Smooth muscle cell (in vitro differentiated cells): ENCODE measurements at regions not wholly inside any gene's neighbourhood (a gene's known extent, or its start where the extent isn't known, plus 50 kb on each side); places are given as distances from the start of the nearest gene placed in this dataset.
"Not testable (repeated sequence)": the region's sequence is repeated elsewhere in the genome, so short reads cannot be mapped to it uniquely, and the experiment has no call there.

Experiments used
- DNase-seq: peaks from one replicate; lab custom pipeline; 2025; ENCODE audit not compliant: unreplicated experiment; lab: John Stamatoyannopoulos, UW
- H2AFZ ChIP-seq: fragments of 200-600 bp; sonication (generic); 2 replicates; pipeline ENCODE4 v1.6.0; 2016; ENCODE audit warnings: antibody characterized with exemption, low read depth, mild to moderate bottlenecking
- H3F3A ChIP-seq: fragments of 200-600 bp; sonication (generic); 2 replicates; pipeline ENCODE4 v1.6.0; 2017; ENCODE audit warnings: antibody characterized with exemption, low read depth
- H3K27ac ChIP-seq: fragments of 200-600 bp; sonication (generic); 2 replicates; pipeline ENCODE4 v1.5.1; 2016; ENCODE audit warnings: low read depth, mild to moderate bottlenecking
- H3K27me3 ChIP-seq: fragments of 200-600 bp; sonication (generic); 2 replicates; pipeline ENCODE4 v1.6.1; 2016; ENCODE audit warnings: low read depth, mild to moderate bottlenecking
- H3K36me3 ChIP-seq: fragments of 200-600 bp; sonication (generic); 2 replicates; pipeline ENCODE4 v1.5.1; 2016; ENCODE audit warnings: low read depth
- H3K4me1 ChIP-seq: fragments of 200-600 bp; sonication (generic); 2 replicates; pipeline ENCODE4 v1.5.1; 2016; ENCODE audit warnings: low read depth
- H3K4me2 ChIP-seq: fragments of 200-600 bp; sonication (generic); 2 replicates; pipeline ENCODE4 v1.6.0; 2016; ENCODE audit warnings: mild to moderate bottlenecking
- H3K4me3 ChIP-seq: fragments of 200-600 bp; sonication (generic); 2 replicates; pipeline ENCODE4 v1.5.1; 2016; ENCODE audit warnings: mild to moderate bottlenecking
- H3K79me2 ChIP-seq: fragments of 200-600 bp; sonication (generic); 2 replicates; pipeline ENCODE4 v1.6.0; 2016; ENCODE audit warnings: low read depth, mild to moderate bottlenecking
- H3K9ac ChIP-seq: fragments of 200-600 bp; sonication (generic); 2 replicates; pipeline ENCODE4 v1.6.0; 2016; ENCODE audit warnings: low read depth
- H3K9me3 ChIP-seq: fragments of 200-600 bp; sonication (generic); replicated peaks from 2 replicates; pipeline ENCODE4 v1.5.1; 2016; ENCODE audit warnings: low read depth
- H4K20me1 ChIP-seq: fragments of 200-600 bp; sonication (generic); 2 replicates; pipeline ENCODE4 v1.6.0; 2016; ENCODE audit warnings: low read depth
- CTCF ChIP-seq: fragments of 200-600 bp; sonication (generic); IDR thresholded peaks from 2 replicates; pipeline ENCODE4 v1.5.1; 2017; ENCODE audit warnings: borderline replicate concordance, mild to moderate bottlenecking, antibody characterized with exemption; ENCODE audit not compliant: insufficient read depth, poor library complexity, severe bottlenecking
- WGBS: methylation state at CpG from one replicate; pipeline ENCODE4 v1.1.7; 2016; ENCODE audit warnings: low lambda C conversion rate; 5-methylcytosine and 5-hydroxymethylcytosine counted together

- no peak for TF ChIP-seq CTCF
- Histone ChIP-seq H3K27ac (no peak overlapping the region), H3K27me3 (peaks cover 24% of the 10 kb centered on the region), H3K9me3 (no peaks in the 10 kb centered on the region), H3K4me1 (no peaks in the 10 kb centered on the region), H4K20me1 (no peaks in the 10 kb centered on the region), H3K79me2 (no peaks in the 10 kb centered on the region), H3F3A (no peaks in the 10 kb centered on the region), H3K9ac (no peak overlapping the region), H2AFZ (no peak overlapping the region), H3K4me3 (no peak overlapping the region), H3K4me2 (no peak overlapping the region), H3K36me3 (no peaks in the 10 kb centered on the region)
- DNase-seq, result no peak
- 97% methylated on average over 2 of the region's 2 CpGs for WGBS
Observed at GRCh38 chr4:14348506-14348905, 653.8 kb upstream of the CPEB2 start.

DNA sequence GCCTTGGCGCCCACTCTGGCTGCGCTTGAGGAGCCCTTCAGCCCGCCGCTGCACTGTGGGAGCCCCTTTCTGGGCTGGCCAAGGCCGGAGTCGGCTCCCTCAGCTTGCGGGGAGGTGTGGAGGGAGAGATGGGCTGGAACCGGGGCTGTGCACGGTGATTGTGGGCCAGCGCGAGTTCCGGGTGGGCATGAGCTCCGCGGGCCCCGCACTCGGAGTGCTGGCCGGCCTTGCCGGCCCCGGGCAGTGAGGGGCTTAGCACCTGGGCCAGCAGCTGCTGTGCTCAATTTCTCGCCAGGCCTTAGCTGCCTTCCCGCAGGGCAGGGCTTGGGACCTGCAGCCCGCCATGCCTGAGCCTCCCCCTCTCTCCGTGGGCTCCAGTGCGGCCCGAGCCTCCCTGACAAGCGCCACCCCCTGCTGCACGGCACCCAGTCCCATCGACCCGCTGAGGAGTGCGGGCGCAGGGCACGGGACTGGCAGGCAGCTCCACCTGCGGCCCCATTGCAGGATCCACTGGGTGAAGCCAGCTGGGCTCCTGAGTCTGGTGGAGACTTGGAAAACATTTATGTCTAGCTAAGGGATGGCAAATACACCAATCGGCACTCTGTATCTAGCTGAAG, 643.6 kb upstream of the CPEB2 start:
- not testable (repeated sequence) for H3K36me3 ChIP-seq, H3K9me3 ChIP-seq, H3K79me2 ChIP-seq, H3K4me2 ChIP-seq, H3F3A ChIP-seq, H3K4me1 ChIP-seq, H3K9ac ChIP-seq, H2AFZ ChIP-seq, H4K20me1 ChIP-seq, H3K4me3 ChIP-seq, H3K27ac ChIP-seq, DNase-seq
- peaks cover 41% of the 10 kb centered on the region for H3K27me3 ChIP-seq
- WGBS, result 88% methylated on average over 28 of the region's 34 CpGs

DNA sequence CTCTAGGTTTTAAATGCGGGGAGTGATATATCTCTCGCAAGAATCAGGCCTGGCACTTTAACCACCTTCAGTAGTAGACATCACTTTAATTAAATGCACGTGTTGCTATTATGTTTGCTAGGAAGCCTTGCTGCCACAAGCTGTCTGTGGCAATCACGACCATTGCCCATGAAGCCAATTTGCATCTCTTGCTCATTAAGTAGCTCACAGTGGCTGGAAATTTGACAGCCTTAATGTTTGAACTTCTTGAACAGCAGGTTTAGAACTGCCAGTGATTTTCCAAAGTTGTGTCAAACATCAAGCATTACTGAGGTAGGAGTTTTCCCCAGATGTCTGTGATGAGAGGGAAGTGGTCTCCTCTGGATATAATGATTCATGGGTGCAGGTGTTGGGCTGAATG, 642.3 kb upstream of the CPEB2 start:
- TF ChIP-seq CTCF, result no peak
- Histone ChIP-seq H3K9ac (no peak overlapping the region), H2AFZ (no peak overlapping the region), H3K79me2 (no peaks in the 10 kb centered on the region), H4K20me1 (no peaks in the 10 kb centered on the region), H3K4me3 (no peak overlapping the region), H3K27me3 (peaks cover 38% of the 10 kb centered on the region), H3K9me3 (no peaks in the 10 kb centered on the region), H3K27ac (no peak overlapping the region), H3K4me2 (no peak overlapping the region), H3F3A (no peaks in the 10 kb centered on the region), H3K4me1 (no peaks in the 10 kb centered on the region), H3K36me3 (no peaks in the 10 kb centered on the region)
- DNase-seq, result no peak
- WGBS, result 82% methylated on average over 4 of the region's 4 CpGs

DNA sequence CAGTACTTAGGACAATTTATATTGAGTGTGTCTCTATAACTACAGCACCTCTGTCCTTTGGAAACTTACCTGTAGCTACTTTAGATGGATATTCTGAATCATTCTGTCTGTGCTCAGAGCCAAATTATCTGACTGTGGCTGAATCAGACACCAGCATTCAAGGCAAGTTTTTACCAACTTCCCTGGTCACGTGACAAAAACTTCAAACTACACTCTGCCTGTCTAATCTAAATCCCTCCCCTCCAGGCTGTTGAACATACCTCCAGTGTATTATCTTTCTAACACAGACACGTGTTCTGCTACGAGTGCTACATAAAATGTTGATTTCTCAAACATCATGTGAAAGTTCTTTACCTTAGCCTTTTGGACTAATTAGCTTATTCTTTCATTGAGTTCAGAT, 641.2 kb upstream of the CPEB2 start:
- Histone ChIP-seq H3K4me1 (no peaks in the 10 kb centered on the region), H3K36me3 (no peaks in the 10 kb centered on the region), H3K27ac (no peak overlapping the region), H3K4me2 (no peak overlapping the region), H3F3A (no peaks in the 10 kb centered on the region), H3K9me3 (no peaks in the 10 kb centered on the region), H3K9ac (no peak overlapping the region), H3K27me3 (peaks cover 33% of the 10 kb centered on the region), H4K20me1 (no peaks in the 10 kb centered on the region), H3K79me2 (no peaks in the 10 kb centered on the region), H2AFZ (no peak overlapping the region), H3K4me3 (no peak overlapping the region)
- no peak for TF ChIP-seq CTCF
- DNase-seq, result no peak
- 80% methylated on average over 3 of the region's 3 CpGs for WGBS
